ENCODE measurements at regions not wholly inside any gene's neighbourhood (a gene's known extent, or its start where the extent isn't known, plus 50 kb on each side); places are given as distances from the start of the nearest gene placed in this dataset.

GRCh38 chr7:54153462-54153861 lies 388.7 kb upstream of the VSTM2A start:
- Histone ChIP-seq H2AFZ (ENCODE audit: low read length) (no peak overlapping the region), H3K36me3 (replicated peaks; ENCODE audit: insufficient read depth, low read length) (no peaks in the 10 kb centered on the region), H3K4me1 (ENCODE audit: low read length) (0 out of 2 replicates have a peak, but pooled peaks cover 5% of the 10 kb centered on the region), H3K27me3 (replicated peaks; ENCODE audit: insufficient read depth, low read length) (no peaks in the 10 kb centered on the region), H3K79me2 (ENCODE audit: low read length) (no peaks in the 10 kb centered on the region), H3K4me3 (ENCODE audit: low read length) (no peak overlapping the region), H3K4me2 (ENCODE audit: low read depth, low read length) (no peak overlapping the region), H3K9me3 (replicated peaks; ENCODE audit: insufficient read depth, low read length) (no peaks in the 10 kb centered on the region; the same call in 1 of the 2 replicates), H3K27ac (ENCODE audit: low read length) (no peak overlapping the region), H4K20me1 (ENCODE audit: insufficient read depth, low read length) (no peaks in the 10 kb centered on the region), H3K9ac (ENCODE audit: low read length) (no peak overlapping the region), H3K9me2 (replicated peaks; ENCODE audit: insufficient read depth, low read length) (no peaks in the 10 kb centered on the region), H3F3A (ENCODE audit: insufficient read depth, low read length) (no peaks in the 10 kb centered on the region)
- TF ChIP-seq EZH2 (optimal IDR thresholded peaks at IDR 0.05; ENCODE audit: low read depth, low read length): no peak
- no peak for TF ChIP-seq CTCF (IDR thresholded peaks at IDR 0.05; ENCODE audit: low read length)
- no peak for TF ChIP-seq EZH2phosphoT487 (IDR thresholded peaks at IDR 0.05; ENCODE audit: low read length)
- DNase-seq: no peak

DNA sequence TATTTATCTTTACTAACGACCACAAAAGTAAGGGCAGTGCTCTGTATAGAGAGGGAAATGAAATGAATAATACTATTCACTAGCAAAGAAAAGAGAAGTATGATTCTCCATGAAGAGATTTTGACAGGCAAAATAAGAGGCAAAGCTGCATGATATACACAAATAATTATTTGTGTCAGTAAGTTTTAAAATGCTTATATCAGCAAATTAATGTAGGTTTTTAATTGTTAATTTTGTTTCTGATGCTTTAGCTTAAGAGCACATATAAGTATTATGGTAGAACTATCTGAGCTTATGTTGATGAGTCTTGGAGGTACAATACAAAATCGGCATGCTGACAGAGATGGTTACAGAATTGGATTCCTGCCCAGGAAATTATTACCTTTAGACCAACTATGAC lies 383.1 kb upstream of the VSTM2A start:
- Histone ChIP-seq H3K4me1 (ENCODE audit: low read length) (0 out of 2 replicates have a peak, but pooled peaks cover 2% of the 10 kb centered on the region), H3K9me3 (replicated peaks; ENCODE audit: insufficient read depth, low read length) (no peaks in the 10 kb centered on the region), H3K9ac (ENCODE audit: low read length) (no peak overlapping the region), H2AFZ (ENCODE audit: low read length) (no peak overlapping the region), H3K27me3 (replicated peaks; ENCODE audit: insufficient read depth, low read length) (no peaks in the 10 kb centered on the region), H4K20me1 (ENCODE audit: insufficient read depth, low read length) (no peaks in the 10 kb centered on the region), H3K79me2 (ENCODE audit: low read length) (no peaks in the 10 kb centered on the region), H3K27ac (ENCODE audit: low read length) (no peak overlapping the region), H3K4me2 (ENCODE audit: low read depth, low read length) (no peak overlapping the region), H3K36me3 (replicated peaks; ENCODE audit: insufficient read depth, low read length) (no peaks in the 10 kb centered on the region), H3K4me3 (ENCODE audit: low read length) (no peak overlapping the region), H3F3A (ENCODE audit: insufficient read depth, low read length) (no peaks in the 10 kb centered on the region), H3K9me2 (replicated peaks; ENCODE audit: insufficient read depth, low read length) (no peaks in the 10 kb centered on the region)
- TF ChIP-seq CTCF (IDR thresholded peaks at IDR 0.05; ENCODE audit: low read length) (no peak), EZH2 (optimal IDR thresholded peaks at IDR 0.05; ENCODE audit: low read depth, low read length) (no peak), EZH2phosphoT487 (IDR thresholded peaks at IDR 0.05; ENCODE audit: low read length) (no peak)
- DNase-seq: no peak

DNA sequence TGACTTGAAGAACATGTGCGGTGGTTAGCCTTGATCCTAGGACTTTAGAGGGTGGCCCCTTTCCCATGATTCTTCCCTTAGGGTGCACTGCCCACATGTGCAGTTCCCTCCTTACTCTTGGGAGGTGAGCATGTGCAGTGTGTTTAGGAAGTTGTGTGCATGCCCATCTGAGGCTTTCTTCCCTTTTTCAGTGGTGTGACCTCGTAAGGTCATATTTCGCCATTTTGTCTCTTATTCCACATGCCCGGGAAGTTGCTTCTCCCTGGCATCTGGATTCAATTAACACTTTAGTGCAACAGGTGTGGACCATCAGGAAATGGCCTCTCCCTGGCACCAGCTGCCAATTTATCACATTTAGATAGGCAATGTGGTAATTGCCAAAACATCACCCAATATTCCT lies 380.6 kb upstream of the VSTM2A start:
- no peak overlapping the region for H3K27ac ChIP-seq (ENCODE audit: low read length)
- TF ChIP-seq CTCF (IDR thresholded peaks at IDR 0.05; ENCODE audit: low read length) (no peak), EZH2 (optimal IDR thresholded peaks at IDR 0.05; ENCODE audit: low read depth, low read length) (no peak), EZH2phosphoT487 (IDR thresholded peaks at IDR 0.05; ENCODE audit: low read length) (no peak)
- H3K36me3 ChIP-seq (replicated peaks; ENCODE audit: insufficient read depth, low read length): no peaks in the 10 kb centered on the region
- no peak overlapping the region for H2AFZ ChIP-seq (ENCODE audit: low read length)
- no peaks in the 10 kb centered on the region for H3K9me3 ChIP-seq (replicated peaks; ENCODE audit: insufficient read depth, low read length)
- H3K79me2 ChIP-seq (ENCODE audit: low read length): no peaks in the 10 kb centered on the region
- DNase-seq: no peak
- H3K27me3 ChIP-seq (replicated peaks; ENCODE audit: insufficient read depth, low read length): no peaks in the 10 kb centered on the region
- no peak overlapping the region for H3K9ac ChIP-seq (ENCODE audit: low read length)
- H3K4me2 ChIP-seq (ENCODE audit: low read depth, low read length): no peak overlapping the region
- no peaks in the 10 kb centered on the region for H3K9me2 ChIP-seq (replicated peaks; ENCODE audit: insufficient read depth, low read length)
- no peaks in the 10 kb centered on the region for H4K20me1 ChIP-seq (ENCODE audit: insufficient read depth, low read length)
- no peak overlapping the region for H3K4me3 ChIP-seq (ENCODE audit: low read length)
- no peaks in the 10 kb centered on the region for H3K4me1 ChIP-seq (ENCODE audit: low read length)
- no peaks in the 10 kb centered on the region for H3F3A ChIP-seq (ENCODE audit: insufficient read depth, low read length)

Measured in MM.1S (cell line).